ENCODE measurements at regions not wholly inside any gene's neighbourhood (a gene's known extent, or its start where the extent isn't known, plus 50 kb on each side); places are given as distances from the start of the nearest gene placed in this dataset.

GRCh38 chr11:11169715-11170351, 183.2 kb downstream of the CSNK2A3 start:
- TF ChIP-seq ZBTB7A (IDR thresholded peaks at IDR 0.05; ENCODE audit: low read depth) (no peak), USF1 (IDR thresholded peaks at IDR 0.05) (no peak), RAD21 (IDR thresholded peaks at IDR 0.05; ENCODE audit: low read depth) (no peak), MAX (IDR thresholded peaks at IDR 0.05) (no peak), EGR1 (IDR thresholded peaks at IDR 0.05) (no peak), TAF1 (IDR thresholded peaks at IDR 0.05; ENCODE audit: low read depth) (no peak), CEBPB (IDR thresholded peaks at IDR 0.05) (no peak)

- TF ChIP-seq USF1 (IDR thresholded peaks at IDR 0.05), result no peak
- TF ChIP-seq TCF12 (IDR thresholded peaks at IDR 0.05; ENCODE audit: low read depth), result no peak
- no peak for TF ChIP-seq CEBPB (IDR thresholded peaks at IDR 0.05)
- no peak for TF ChIP-seq RAD21 (IDR thresholded peaks at IDR 0.05; ENCODE audit: low read depth)
- no peak for TF ChIP-seq EGR1 (IDR thresholded peaks at IDR 0.05)
- TF ChIP-seq TEAD4 (IDR thresholded peaks at IDR 0.05), result no peak
- TF ChIP-seq CREB1 (IDR thresholded peaks at IDR 0.05; ENCODE audit: low read depth), result no peak
- TF ChIP-seq REST (IDR thresholded peaks at IDR 0.05; ENCODE audit: low read depth), result no peak
- TF ChIP-seq FOXM1 (IDR thresholded peaks at IDR 0.05; ENCODE audit: borderline replicate concordance, low read depth), result no peak
- no peak for TF ChIP-seq ZBTB7A (IDR thresholded peaks at IDR 0.05; ENCODE audit: low read depth)
- no peak for TF ChIP-seq TAF1 (IDR thresholded peaks at IDR 0.05; ENCODE audit: low read depth)
- TF ChIP-seq EP300 (IDR thresholded peaks at IDR 0.05; ENCODE audit: borderline replicate concordance), result no peak
- no peak for TF ChIP-seq YY1 (IDR thresholded peaks at IDR 0.05; ENCODE audit: low read depth)
- no peak for TF ChIP-seq NFIC (IDR thresholded peaks at IDR 0.05)
- TF ChIP-seq MAX (IDR thresholded peaks at IDR 0.05), result no peak
Observed at GRCh38 chr11:11167806-11168205, 185.2 kb downstream of the CSNK2A3 start.

- no peak for TF ChIP-seq MAX (IDR thresholded peaks at IDR 0.05)
- TF ChIP-seq FOXM1 (IDR thresholded peaks at IDR 0.05; ENCODE audit: borderline replicate concordance, low read depth), result no peak
- no peak for TF ChIP-seq CEBPB (IDR thresholded peaks at IDR 0.05)
Observed at GRCh38 chr11:11164334-11164690, 188.7 kb downstream of the CSNK2A3 start.

GRCh38 chr11:11163669-11164333, 189.2 kb downstream of the CSNK2A3 start:
- TF ChIP-seq TEAD4 (IDR thresholded peaks at IDR 0.05) (no peak), TCF12 (IDR thresholded peaks at IDR 0.05; ENCODE audit: low read depth) (no peak), FOXM1 (IDR thresholded peaks at IDR 0.05; ENCODE audit: borderline replicate concordance, low read depth) (no peak), ZBTB7A (IDR thresholded peaks at IDR 0.05; ENCODE audit: low read depth) (no peak), REST (IDR thresholded peaks at IDR 0.05; ENCODE audit: low read depth) (no peak), RAD21 (IDR thresholded peaks at IDR 0.05; ENCODE audit: low read depth) (no peak), EP300 (IDR thresholded peaks at IDR 0.05; ENCODE audit: borderline replicate concordance) (no peak), MAX (IDR thresholded peaks at IDR 0.05) (no peak), YY1 (IDR thresholded peaks at IDR 0.05; ENCODE audit: low read depth) (no peak), TAF1 (IDR thresholded peaks at IDR 0.05; ENCODE audit: low read depth) (no peak), USF1 (IDR thresholded peaks at IDR 0.05) (no peak), CEBPB (IDR thresholded peaks at IDR 0.05) (no peak), NFIC (IDR thresholded peaks at IDR 0.05) (no peak)

- TF ChIP-seq EP300 (IDR thresholded peaks at IDR 0.05; ENCODE audit: borderline replicate concordance), result no peak
- TF ChIP-seq ZBTB7A (IDR thresholded peaks at IDR 0.05; ENCODE audit: low read depth), result no peak
- no peak for TF ChIP-seq NFIC (IDR thresholded peaks at IDR 0.05)
- TF ChIP-seq FOXM1 (IDR thresholded peaks at IDR 0.05; ENCODE audit: borderline replicate concordance, low read depth), result no peak
- no peak for TF ChIP-seq YY1 (IDR thresholded peaks at IDR 0.05; ENCODE audit: low read depth)
- TF ChIP-seq TCF12 (IDR thresholded peaks at IDR 0.05; ENCODE audit: low read depth), result no peak
- no peak for TF ChIP-seq EGR1 (IDR thresholded peaks at IDR 0.05)
- TF ChIP-seq CREB1 (IDR thresholded peaks at IDR 0.05; ENCODE audit: low read depth), result no peak
- TF ChIP-seq USF1 (IDR thresholded peaks at IDR 0.05), result no peak
- TF ChIP-seq MAX (IDR thresholded peaks at IDR 0.05), result no peak
- no peak for TF ChIP-seq RAD21 (IDR thresholded peaks at IDR 0.05; ENCODE audit: low read depth)
- TF ChIP-seq TAF1 (IDR thresholded peaks at IDR 0.05; ENCODE audit: low read depth), result no peak
- TF ChIP-seq CEBPB (IDR thresholded peaks at IDR 0.05), result no peak
- no peak for TF ChIP-seq REST (IDR thresholded peaks at IDR 0.05; ENCODE audit: low read depth)
- no peak for TF ChIP-seq TEAD4 (IDR thresholded peaks at IDR 0.05)
Observed at GRCh38 chr11:11163236-11163635, 189.8 kb downstream of the CSNK2A3 start.

All from Ishikawa (cell line).